K562 (cell line): ENCODE measurements at regions not wholly inside any gene's neighbourhood (a gene's known extent, or its start where the extent isn't known, plus 50 kb on each side); places are given as distances from the start of the nearest gene placed in this dataset.

Source experiments
- ATAC-seq: fragments of 200-7000 bp; cut with Tn5 transposase; 3 replicates; pipeline ENCODE4 v1.9.1; 2020; ENCODE audit warnings: moderate library complexity
- BruUV-seq: library from RNA; stranded (reverse); fragments of 400-500 nt; replicated peaks from 2 replicates; lab custom pipeline; 2021; lab: Mats Ljungman, UMichigan
- CTCF ChIA-PET: fragments of 300-600 bp; formaldehyde crosslinking; extraction: SDS; loops from one replicate; lab custom pipeline; 2021; ENCODE audit warnings: low intra/inter-chr PET ratio; lab: Yijun Ruan, JAX
- POLR2A ChIA-PET: fragments of 300-600, 350-650 bp; sonication (Branson Sonifier 250); formaldehyde crosslinking; extraction: SDS; loops from one replicate; lab custom pipeline; 2021; ENCODE audit warnings: antibody characterized with exemption, inconsistent platforms; lab: Yijun Ruan, JAX
- DNase-seq, 4 experiments: peaks; one replicate each; pipeline versions ENCODE4 v3.0.0 to v3.0.0-alpha.2; 2011 to 2018; ENCODE audit warnings: low spot score in 3 of 4, mixed read lengths in 3 of 4; ENCODE audit errors: extremely low read depth in 1 of 4
- FAIRE-seq: peaks from 2 replicates; lab custom pipeline; 2011; peaks lifted over from hg19 to GRCh38; lab: Jason Lieb, UNC
- H2AFZ ChIP-seq: 2 replicates; pipeline ENCODE4 v1.6.0; 2011; ENCODE audit warnings: low read depth, low read length, control low read depth, inconsistent platforms
- H3K27ac ChIP-seq: fragments of 200-600 bp; 3 replicates; pipeline ENCODE4 v1.8.0; 2011; ENCODE audit warnings: low read depth, mild to moderate bottlenecking, control low read depth, inconsistent platforms, low read length, moderate library complexity, mixed read lengths; ENCODE audit errors: extremely low read depth
- H3K27me3 ChIP-seq, 2 experiments: fragments of 300-600 bp in 1 of 2; 2 replicates in 1 of 2; 3 replicates in 1 of 2; pipeline versions ENCODE4 v1.6.0 to v1.8.0; 2011; ENCODE audit warnings: inconsistent platforms in 2 of 2, low read length in 2 of 2, mild to moderate bottlenecking in 1 of 2, mixed read lengths in 1 of 2, moderate library complexity in 1 of 2; ENCODE audit not compliant: control insufficient read depth in 2 of 2, insufficient read depth in 2 of 2
- H3K36me3 ChIP-seq: fragments of 300-600 bp; 3 replicates; pipeline ENCODE4 v1.8.0; 2011; ENCODE audit warnings: mild to moderate bottlenecking, low read length, inconsistent platforms; ENCODE audit not compliant: control insufficient read depth, insufficient read depth
- H3K4me1 ChIP-seq, 2 experiments: fragments of 200-600 bp in 1 of 2; replicated peaks in 1 of 2; 2 replicates in 1 of 2; 3 replicates in 1 of 2; pipeline versions ENCODE4 v1.5.1 to v1.8.0; 2011; ENCODE audit warnings: inconsistent platforms in 2 of 2, low read length in 2 of 2, mild to moderate bottlenecking in 1 of 2, mixed read lengths in 1 of 2, moderate library complexity in 1 of 2; ENCODE audit not compliant: control insufficient read depth in 2 of 2, insufficient read depth in 2 of 2
- H3K4me2 ChIP-seq: 2 replicates; pipeline ENCODE4 v1.6.1; 2011; ENCODE audit warnings: low read length, control low read depth, inconsistent platforms, mixed read lengths; ENCODE audit not compliant: insufficient read depth
- H3K4me3 ChIP-seq: fragments of 200-600 bp; sonication (generic), shearing (Covaris generic); 2 replicates; pipeline ENCODE4 v1.5.1; 2016; ENCODE audit warnings: control low read depth, inconsistent platforms
- H3K79me2 ChIP-seq: fragments of 200-600 bp; 3 replicates; pipeline ENCODE4 v1.8.0; 2011; ENCODE audit warnings: low read length, inconsistent platforms; ENCODE audit not compliant: control insufficient read depth, insufficient read depth
- H3K9ac ChIP-seq, 2 experiments: 2 replicates each; pipeline versions ENCODE4 v1.6.0 to v1.6.1; 2011; ENCODE audit warnings: low read depth in 2 of 2, low read length in 2 of 2, control low read depth in 1 of 2, inconsistent platforms in 1 of 2, mild to moderate bottlenecking in 1 of 2, mixed read lengths in 1 of 2; ENCODE audit not compliant: insufficient read depth in 1 of 2
- H3K9me1 ChIP-seq: one replicate; pipeline ENCODE4 v1.6.0; 2011; ENCODE audit warnings: inconsistent platforms, mild to moderate bottlenecking, low read length, moderate library complexity; ENCODE audit not compliant: control insufficient read depth, insufficient read depth
- H3K9me3 ChIP-seq: replicated peaks from 2 replicates; pipeline ENCODE4 v1.5.1; 2011; ENCODE audit warnings: low read depth, low read length, inconsistent platforms; ENCODE audit not compliant: control insufficient read depth, insufficient read depth
- H4K20me1 ChIP-seq: replicated peaks from 2 replicates; pipeline ENCODE4 v1.6.1; 2011; ENCODE audit warnings: low read length, inconsistent platforms, mixed read lengths; ENCODE audit not compliant: control insufficient read depth, insufficient read depth
- C11orf30 ChIP-seq: fragments of 450-650 bp; IDR thresholded peaks from 2 replicates; pipeline ENCODE4 v1.6.1; 2016; ENCODE audit warnings: low read depth, mild to moderate bottlenecking
- CBX2 ChIP-seq: fragments of 200-600 bp; sonication (generic); IDR thresholded peaks from one replicate; pipeline ENCODE4 v1.6.1; 2012; ENCODE audit warnings: mild to moderate bottlenecking, low read length, inconsistent platforms; ENCODE audit not compliant: insufficient read depth, poor library complexity, severe bottlenecking
- ETV6 ChIP-seq, 3 experiments: fragments of 150-350 bp in 1 of 3; sonication (generic) in 1 of 3; formaldehyde crosslinking in 1 of 3; IDR thresholded peaks; 2 replicates each; pipeline versions ENCODE4 v1.6.1 to v1.8.0; 2014 to 2022; ENCODE audit warnings: borderline replicate concordance in 2 of 3, low read depth in 2 of 3, antibody characterized with exemption in 1 of 3, low read length in 1 of 3, mild to moderate bottlenecking in 1 of 3, missing genetic modification reagents in 1 of 3
- IRF2 ChIP-seq: sonication (generic); formaldehyde crosslinking; IDR thresholded peaks from 2 replicates; pipeline ENCODE4 v1.8.1; 2022; ENCODE audit warnings: mild to moderate bottlenecking, missing genetic modification reagents
- KLF16 ChIP-seq: IDR thresholded peaks from 2 replicates; pipeline ENCODE4 v1.6.1; 2016; ENCODE audit warnings: antibody characterized with exemption
- NCOA6 ChIP-seq: fragments of 450-650 bp; IDR thresholded peaks from 2 replicates; pipeline ENCODE4 v1.6.1; 2017; ENCODE audit warnings: mild to moderate bottlenecking
- STAT5B ChIP-seq: fragments of 250-450 bp; sonication (Bioruptor Pico); IDR thresholded peaks from 2 replicates; pipeline ENCODE4 v1.8.0; 2021; ENCODE audit warnings: mild to moderate bottlenecking, inconsistent platforms
- TCF7L2 ChIP-seq: fragments of 150-350 bp; IDR thresholded peaks from 2 replicates; pipeline ENCODE4 v1.6.1; 2016; ENCODE audit warnings: low read depth, mild to moderate bottlenecking, low read length, moderate library complexity
- ZBTB40 ChIP-seq, 2 experiments: fragments of 450-650 bp in 1 of 2; sonication (generic) in 1 of 2; formaldehyde crosslinking in 1 of 2; IDR thresholded peaks; 2 replicates each; pipeline versions ENCODE4 v1.7.1 to v1.9.0; 2016 to 2022; ENCODE audit warnings: inconsistent platforms in 1 of 2, mild to moderate bottlenecking in 1 of 2, missing genetic modification reagents in 1 of 2
- ZFP91 ChIP-seq: sonication (generic); formaldehyde crosslinking; IDR thresholded peaks from 2 replicates; pipeline ENCODE4 v1.8.0; 2022; ENCODE audit warnings: mild to moderate bottlenecking, missing genetic modification reagents
- ZNF436 ChIP-seq: fragments of 250-450, 450-650 bp; sonication (Bioruptor Pico); formaldehyde crosslinking; IDR thresholded peaks from 2 replicates; pipeline ENCODE4 v1.7.0; 2020; ENCODE audit warnings: mild to moderate bottlenecking
- ZNF699 ChIP-seq: fragments of 250-450 bp; sonication (Bioruptor Pico); IDR thresholded peaks from 2 replicates; pipeline ENCODE4 v1.8.0; 2021; ENCODE audit warnings: mild to moderate bottlenecking, moderate library complexity; ENCODE audit not compliant: insufficient replicate concordance
- WGBS: fragments of 100-300 bp; shearing (Covaris generic); methylation state at CpG from one replicate; pipeline ENCODE4 v1.1.6; 2016; ENCODE audit warnings: low coverage, mixed read lengths; ENCODE audit not compliant: insufficient coverage; ENCODE audit errors: missing lambda C conversion rate; 5-methylcytosine and 5-hydroxymethylcytosine counted together
- in situ Hi-C: fragments of 300-500 bp; cut with MboI; formaldehyde crosslinking; loops from 4 replicates; pipeline ENCODE4 v1.15.0; 2018; ENCODE audit warnings: inconsistent platforms, mixed read lengths
- intact Hi-C: fragments of 100-400 bp; cut with micrococcal nuclease; formaldehyde crosslinking; loops from 2 replicates; pipeline ENCODE4 v1.14.2; 2022

GRCh38 chr3:191566469-191566868 lies 105.5 kb downstream of the PYDC2 start:
- Histone ChIP-seq H3K4me2 (no peak overlapping the region), H3K27me3 (no peaks in the 10 kb centered on the region), H3K4me3 (no peak overlapping the region), H4K20me1 (no peaks in the 10 kb centered on the region), H3K27ac (no peak overlapping the region), H3K9ac (no peak overlapping the region), H2AFZ (no peak overlapping the region), H3K36me3 (peaks cover 6% of the 10 kb centered on the region; the same call in 2 of the 3 replicates), H3K79me2 (no peaks in the 10 kb centered on the region), H3K4me1 (no peaks in the 10 kb centered on the region), H3K9me3 (no peaks in the 10 kb centered on the region), H3K9me1 (no peaks in the 10 kb centered on the region)
- no peak for DNase-seq
- in situ Hi-C loops, result no loop called here
- intact Hi-C loops, result no loop called here
- no TSS peak for BruUV-seq
- POLR2A ChIA-PET, result no interaction called here
- WGBS, result 63% methylated on average over 1 of the region's 1 CpG
- ATAC-seq, result no peak
- CTCF ChIA-PET, result no interaction called here
- FAIRE-seq, result peak; percentile 15
- TF ChIP-seq KLF16 (no peak), ZBTB40 (IDR thresholded peaks at IDR 0.05) (no peak), ZBTB40 (CRISPR knock-in tag; IDR thresholded peaks at IDR 0.05) (no peak), ETV6 (IDR thresholded peaks at IDR 0.05; ENCODE audit: borderline replicate concordance in 1 of 2, low read depth in 2 of 2, low read length in 1 of 2) (no peak), ETV6 (CRISPR knock-in tag; IDR thresholded peaks at IDR 0.05; ENCODE audit: borderline replicate concordance) (no peak), ZNF699 (CRISPR knock-in tag) (no peak), NCOA6 (no peak), STAT5B (CRISPR knock-in tag) (no peak), ZNF436 (CRISPR knock-in tag) (no peak), CBX2 (no peak), IRF2 (CRISPR knock-in tag) (no peak), C11orf30 (no peak), ZFP91 (CRISPR knock-in tag) (no peak), TCF7L2 (no peak)
